Naive B cell (primary cell): ENCODE measurements at regions not wholly inside any gene's neighbourhood (a gene's known extent, or its start where the extent isn't known, plus 50 kb on each side); places are given as distances from the start of the nearest gene placed in this dataset.
A peak's percentile ranks its signal among the peaks of the same experiment; 100 is the strongest.

Experiments
- ATAC-seq, 2 donors: fragments of 150-1000 bp; cut with Tn5 transposase; 2 replicates each; pipeline ENCODE4 v1.10.0; 2021; ENCODE audit warnings: low read depth in 2 of 2, mild to moderate bottlenecking in 2 of 2, moderate library complexity in 2 of 2
- DNase-seq: peaks from one replicate; pipeline ENCODE4 v3.0.0; 2022
- H3K27ac Mint-ChIP-seq, 6 donors: one replicate each; pipeline ENCODE4 v1.8.0; 2020 to 2022; ENCODE audit warnings: mild to moderate bottlenecking in 6 of 6, mixed read lengths in 6 of 6, moderate library complexity in 5 of 6, inconsistent platforms in 2 of 6
- H3K27me3 Mint-ChIP-seq, 3 donors: one replicate each; pipeline ENCODE4 v1.8.0; 2021 to 2022; ENCODE audit warnings: mixed read lengths in 3 of 3, mild to moderate bottlenecking in 1 of 3
- H3K36me3 Mint-ChIP-seq, 2 donors: one replicate each; pipeline ENCODE4 v1.8.0; 2020 to 2022; ENCODE audit warnings: mixed read lengths in 2 of 2, inconsistent platforms in 1 of 2, mild to moderate bottlenecking in 1 of 2
- H3K4me1 Mint-ChIP-seq, 3 donors: one replicate each; pipeline ENCODE4 v1.8.0; 2020 to 2022; ENCODE audit warnings: mixed read lengths in 3 of 3, inconsistent platforms in 1 of 3, mild to moderate bottlenecking in 1 of 3, moderate library complexity in 1 of 3
- H3K4me3 Mint-ChIP-seq, 8 donors: one replicate each; pipeline ENCODE4 v1.8.0; 2020 to 2022; ENCODE audit warnings: mild to moderate bottlenecking in 8 of 8, mixed read lengths in 8 of 8, moderate library complexity in 8 of 8, inconsistent platforms in 2 of 8
- H3K9me3 Mint-ChIP-seq, 7 donors: one replicate each; pipeline ENCODE4 v1.8.0; 2020 to 2022; ENCODE audit warnings: mixed read lengths in 7 of 7, mild to moderate bottlenecking in 5 of 7, inconsistent platforms in 2 of 7, moderate library complexity in 1 of 7

DNA sequence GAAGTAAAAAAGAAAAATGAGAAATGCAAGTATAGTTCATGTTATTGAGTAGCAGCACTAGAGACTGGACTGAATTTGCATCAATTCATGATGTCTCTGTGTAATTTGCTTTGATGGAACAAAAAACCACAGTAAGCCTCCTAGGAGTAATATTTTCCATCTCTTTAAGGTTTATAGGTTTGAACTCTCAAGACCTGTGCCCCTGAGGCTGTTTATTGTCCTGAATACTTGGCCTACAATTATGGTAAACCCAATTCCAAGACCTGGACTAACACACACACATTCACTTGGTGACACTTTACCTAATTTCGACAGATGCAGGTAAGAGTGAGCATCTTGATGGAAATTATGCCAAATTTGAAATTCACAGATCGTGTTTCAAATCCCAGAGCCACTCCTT lies 71.8 kb upstream of the ZNF521 start:
- Mint-ChIP-seq H3K4me3 (no peak overlapping the region), H3K27ac (no peak overlapping the region), H3K9me3 (peaks cover 0 to 25% (median 9%) of the 10 kb centered on the region in 7 donors), H3K36me3 (peaks cover 0 to 9% of the 10 kb centered on the region in 2 donors), H3K27me3 (peaks cover 8 to 30% (median 19%) of the 10 kb centered on the region in 3 donors), H3K4me1 (no peaks in the 10 kb centered on the region)
- ATAC-seq: no peak
- DNase-seq: no peak

DNA sequence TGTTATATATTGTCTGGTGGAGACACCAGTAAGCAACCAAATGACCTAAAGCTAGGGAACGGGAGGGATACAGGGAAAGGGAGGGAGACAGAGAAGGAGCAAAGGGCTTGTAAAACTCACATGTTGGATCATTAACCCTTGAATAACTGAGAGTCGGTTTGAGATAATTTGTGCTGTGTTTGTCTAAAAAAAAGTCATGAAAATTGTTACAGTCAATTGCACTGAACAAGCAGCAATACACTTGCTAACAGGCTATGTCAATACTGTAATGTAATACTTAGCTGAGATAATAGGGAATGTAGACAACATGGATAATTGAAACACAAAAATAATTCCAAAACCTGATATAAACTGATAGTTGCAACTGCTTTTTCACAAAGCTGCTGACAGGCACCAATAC lies 71.3 kb upstream of the ZNF521 start:
- DNase-seq: no peak
- Mint-ChIP-seq H3K27ac (peak overlapping the region in 1 of 6 donors; percentile 68), H3K4me1 (no peaks in the 10 kb centered on the region), H3K9me3 (peaks cover 0 to 25% (median 9%) of the 10 kb centered on the region in 7 donors), H3K36me3 (peaks cover 0 to 7% of the 10 kb centered on the region in 2 donors), H3K27me3 (peaks cover 5 to 31% (median 20%) of the 10 kb centered on the region in 3 donors), H3K4me3 (no peak overlapping the region)
- no peak for ATAC-seq

DNA sequence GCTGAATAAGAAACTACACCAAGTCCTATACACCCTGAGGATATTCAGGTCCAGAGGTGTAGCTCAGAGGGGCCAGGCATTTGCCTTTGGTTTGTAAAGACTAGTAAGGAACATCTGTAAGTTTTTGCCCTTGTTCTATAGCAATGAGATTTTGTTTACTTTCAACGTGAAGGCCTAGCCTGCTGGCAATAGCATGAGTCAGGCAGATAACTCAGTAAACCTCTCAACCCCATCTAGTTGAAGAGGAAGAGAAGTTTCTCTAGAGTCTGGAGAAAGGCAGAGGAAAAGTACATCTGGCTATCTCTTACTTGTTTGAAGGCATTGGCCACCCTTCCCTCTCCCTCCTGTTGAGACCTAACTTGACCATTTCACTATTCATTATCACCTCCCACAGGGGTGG lies 70.3 kb upstream of the ZNF521 start:
- ATAC-seq: no peak
- no peak for DNase-seq
- Mint-ChIP-seq H3K27me3 (peaks cover 0 to 30% (median 20%) of the 10 kb centered on the region in 3 donors), H3K9me3 (peaks cover 0 to 15% (median 6%) of the 10 kb centered on the region in 7 donors), H3K27ac (no peak overlapping the region), H3K4me1 (no peaks in the 10 kb centered on the region), H3K36me3 (peaks cover 0 to 4% of the 10 kb centered on the region in 2 donors), H3K4me3 (no peak overlapping the region)

DNA sequence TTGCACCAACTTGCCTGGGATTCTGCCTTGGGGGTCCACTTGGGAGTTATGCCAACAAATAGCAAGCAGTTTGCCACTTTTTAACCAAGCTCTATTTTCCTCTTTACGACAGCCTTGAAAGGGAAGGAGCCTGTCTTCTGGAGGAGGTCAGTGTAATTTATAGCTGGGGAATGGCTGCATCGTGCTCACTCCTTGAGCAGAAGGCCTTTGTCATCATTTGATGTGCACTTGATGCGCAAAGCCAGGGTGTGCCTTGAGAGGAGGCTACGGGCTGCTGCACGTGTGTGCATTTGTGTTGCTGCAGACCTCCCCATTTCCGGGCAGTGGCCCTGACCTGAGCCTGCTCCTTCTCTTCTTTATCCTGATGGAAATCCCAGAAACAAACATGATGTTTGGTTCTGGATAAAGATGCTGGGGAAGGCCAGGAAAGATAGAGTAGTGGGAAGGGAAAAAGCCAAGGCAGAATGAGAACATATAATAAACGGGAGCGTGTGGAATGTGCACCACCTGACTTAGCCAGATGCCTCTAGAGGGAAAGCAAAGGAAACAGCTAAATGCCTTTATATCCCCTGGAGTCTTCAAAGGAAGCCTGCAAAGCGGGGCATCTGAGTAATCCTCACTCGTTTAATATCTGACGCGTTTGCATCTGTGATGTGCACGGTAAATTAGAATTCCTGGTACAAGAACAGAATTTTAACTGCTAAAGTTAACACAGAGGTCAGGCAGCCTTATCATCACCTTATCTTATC lies 68.3 kb upstream of the ZNF521 start:
- DNase-seq: no peak
- no peak overlapping the region for H3K27ac Mint-ChIP-seq
- no peaks in the 10 kb centered on the region for H3K4me1 Mint-ChIP-seq
- no peak for ATAC-seq
- H3K9me3 Mint-ChIP-seq: no peaks in the 10 kb centered on the region
- H3K4me3 Mint-ChIP-seq: no peak overlapping the region
- peaks cover 10 to 43% (median 26%) of the 10 kb centered on the region in 3 donors for H3K27me3 Mint-ChIP-seq
- H3K36me3 Mint-ChIP-seq: no peaks in the 10 kb centered on the region

DNA sequence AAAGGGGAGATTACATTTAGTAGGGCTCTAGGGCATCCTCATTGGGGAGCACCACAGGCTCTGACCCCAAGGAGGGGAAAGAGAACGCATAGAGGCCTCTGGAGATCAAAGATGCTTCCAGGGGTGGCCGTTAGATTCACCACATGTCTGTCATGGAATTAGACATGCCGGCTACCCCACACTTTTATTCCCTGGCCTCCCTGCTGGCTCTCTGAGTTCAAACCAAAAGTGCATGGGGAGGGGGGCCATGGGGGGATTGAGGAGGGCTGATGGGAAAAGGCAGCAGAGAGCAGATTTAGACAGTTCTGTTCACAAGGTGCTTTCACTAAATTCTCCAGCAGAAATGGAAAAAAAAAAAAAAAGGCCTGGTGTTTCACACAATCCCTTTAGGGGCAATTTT lies 64.4 kb upstream of the ZNF521 start:
- H3K9me3 Mint-ChIP-seq: no peaks in the 10 kb centered on the region
- peaks cover 16 to 40% (median 20%) of the 10 kb centered on the region in 3 donors for H3K27me3 Mint-ChIP-seq
- DNase-seq: no peak
- no peaks in the 10 kb centered on the region for H3K36me3 Mint-ChIP-seq
- no peak overlapping the region for H3K27ac Mint-ChIP-seq
- no peaks in the 10 kb centered on the region for H3K4me1 Mint-ChIP-seq
- ATAC-seq: no peak
- H3K4me3 Mint-ChIP-seq: no peak overlapping the region

DNA sequence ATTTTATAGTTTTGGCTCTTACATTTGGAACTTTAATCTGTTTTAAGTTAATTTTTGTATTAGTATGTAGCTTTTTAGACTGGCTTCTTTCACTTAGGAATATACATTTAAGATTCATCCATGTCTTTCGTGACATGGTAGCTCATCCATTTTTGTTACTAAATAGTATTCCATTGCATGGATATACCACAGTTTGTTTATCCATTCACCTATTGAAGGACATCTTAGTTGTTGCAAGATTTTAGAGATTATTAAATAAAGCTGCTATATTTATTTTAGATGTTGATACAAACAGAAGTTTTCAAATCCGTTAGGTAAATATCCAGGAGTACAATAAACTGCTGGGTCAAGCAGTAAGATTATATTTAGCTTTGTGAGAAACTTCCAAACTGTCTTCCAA lies 58.0 kb upstream of the ZNF521 start:
- peaks cover 3 to 16% (median 5%) of the 10 kb centered on the region in 3 donors for H3K27me3 Mint-ChIP-seq
- no peak overlapping the region for H3K27ac Mint-ChIP-seq

DNA sequence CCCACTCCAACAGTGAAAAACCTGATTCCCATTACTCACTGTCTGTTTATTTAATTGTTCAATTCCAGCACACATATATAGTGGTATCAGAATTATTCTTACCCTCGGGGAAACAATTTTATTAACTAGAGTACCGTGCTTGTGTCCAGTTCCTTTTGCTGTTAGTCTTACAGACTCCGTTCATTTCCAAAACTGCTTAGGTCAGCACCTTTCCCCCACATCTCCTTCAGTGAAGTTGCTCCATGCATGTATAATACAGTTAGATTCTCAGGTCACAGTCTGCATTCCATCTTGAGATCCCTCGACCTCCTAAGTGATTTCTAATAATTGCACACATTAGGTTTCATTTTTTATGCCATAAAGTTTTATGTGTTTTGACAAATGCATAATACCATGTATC lies 56.3 kb upstream of the ZNF521 start:
- ATAC-seq (no peak), DNase-seq (no peak)
- Mint-ChIP-seq H3K4me3 (no peak overlapping the region), H3K9me3 (peaks cover 0 to 23% (median 7%) of the 10 kb centered on the region in 7 donors), H3K27me3 (peaks cover under 1 to 16% (median 3%) of the 10 kb centered on the region in 3 donors), H3K27ac (no peak overlapping the region), H3K4me1 (no peaks in the 10 kb centered on the region), H3K36me3 (no peaks in the 10 kb centered on the region)

More for the DNA sequence above, 58.0 kb upstream of the ZNF521 start:
- Mint-ChIP-seq H3K36me3 (no peaks in the 10 kb centered on the region), H3K4me1 (no peaks in the 10 kb centered on the region), H3K4me3 (no peak overlapping the region), H3K9me3 (peaks cover 0 to 23% (median 7%) of the 10 kb centered on the region in 7 donors)
- ATAC-seq (no peak), DNase-seq (no peak)
